ENCODE measurements at regions not wholly inside any gene's neighbourhood (a gene's known extent, or its start where the extent isn't known, plus 50 kb on each side); places are given as distances from the start of the nearest gene placed in this dataset.

GRCh38 chr13:59413126-59413525 is 750.6 kb downstream of the DIAPH3 start:
- no peak overlapping the region for H3K4me2 ChIP-seq (ENCODE audit: low read depth, low read length)
- no TSS peak for BruUV-seq (replicated peaks)
- ATAC-seq (no peak), FAIRE-seq (no peak), DNase-seq (ENCODE audit: low spot score) (no peak)
- intact Hi-C loops (cut with micrococcal nuclease; ENCODE audit: unreplicated experiment), result no loop called here
- H3K79me2 ChIP-seq (ENCODE audit: insufficient read depth, low read length), result no peaks in the 10 kb centered on the region
- no peaks in the 10 kb centered on the region for H4K20me1 ChIP-seq (ENCODE audit: insufficient read depth, low read length)
- no peak for TF ChIP-seq HNF4G (IDR thresholded peaks at IDR 0.05; ENCODE audit: borderline replicate concordance, low read depth, low read length)
- TF ChIP-seq HNF4G (CRISPR knock-in tag; IDR thresholded peaks at IDR 0.05; ENCODE audit: borderline replicate concordance, low read depth), result no peak
- no peak for TF ChIP-seq KDM4B (CRISPR knock-in tag; IDR thresholded peaks at IDR 0.05)
- no peak for TF ChIP-seq ZBTB2 (CRISPR knock-in tag; IDR thresholded peaks at IDR 0.05; ENCODE audit: low read depth)
- no peak for TF ChIP-seq ZNF276 (CRISPR knock-in tag; IDR thresholded peaks at IDR 0.05; ENCODE audit: low read depth)
- TF ChIP-seq CBX2 (IDR thresholded peaks at IDR 0.05; ENCODE audit: low read depth, low read length), result no peak
- no peak for TF ChIP-seq CBX2 (CRISPR knock-in tag; IDR thresholded peaks at IDR 0.05; ENCODE audit: low read depth)
- no peak for TF ChIP-seq ZNF619 (CRISPR knock-in tag; IDR thresholded peaks at IDR 0.05)
- TF ChIP-seq MTF2 (CRISPR knock-in tag; IDR thresholded peaks at IDR 0.05; ENCODE audit: borderline replicate concordance), result no peak
- no peak overlapping the region for H3K4me3 ChIP-seq (replicated peaks in 1 of 3; ENCODE audit: insufficient read depth in 1 of 3, low read depth in 2 of 3, low read length in 3 of 3)
- H3K36me3 ChIP-seq (replicated peaks in 1 of 2; ENCODE audit: control insufficient read depth in 1 of 2, insufficient read depth in 2 of 2, low read length in 2 of 2), result no peaks in the 10 kb centered on the region
- no peaks in the 10 kb centered on the region; a peak in 1 of 5 replicates for H3K27me3 ChIP-seq (ENCODE audit: control insufficient read depth in 1 of 2, insufficient read depth in 2 of 2, low read length in 2 of 2)
- H3K4me1 ChIP-seq (ENCODE audit: insufficient read depth, low read length), result no peaks in the 10 kb centered on the region
- H3K9ac ChIP-seq (ENCODE audit: insufficient read depth, low read depth, low read length), result no peak overlapping the region
- in situ Hi-C loops (cut with HindIII; ENCODE audit: extremely low pct_ligation_motif_present, low pct_unique_long_range_greater_than_20kb), result no loop called here
- CTCF ChIA-PET (ENCODE audit: low intra/inter-chr PET ratio, low total read pairs), result no interaction called here
- no peaks in the 10 kb centered on the region for H3K9me3 ChIP-seq (ENCODE audit: low read length)
- H3K27ac ChIP-seq (ENCODE audit: extremely low read length, insufficient read depth, low read length), result no peak overlapping the region
- no peak overlapping the region for H2AFZ ChIP-seq (ENCODE audit: low read length)
- POLR2A ChIA-PET, result no interaction called here

All from HepG2 (cell line).